ENCODE measurements at regions not wholly inside any gene's neighbourhood (a gene's known extent, or its start where the extent isn't known, plus 50 kb on each side); places are given as distances from the start of the nearest gene placed in this dataset.
A peak's percentile ranks its signal among the peaks of the same experiment; 100 is the strongest.
"Not testable (repeated sequence)": the region's sequence is repeated elsewhere in the genome, so short reads cannot be mapped to it uniquely, and the experiment has no call there.

- DNase-seq: no peak
These were observed 80.8 kb downstream of the C21orf91 start for GRCh38 chr21:17738176-17738953.

DNA sequence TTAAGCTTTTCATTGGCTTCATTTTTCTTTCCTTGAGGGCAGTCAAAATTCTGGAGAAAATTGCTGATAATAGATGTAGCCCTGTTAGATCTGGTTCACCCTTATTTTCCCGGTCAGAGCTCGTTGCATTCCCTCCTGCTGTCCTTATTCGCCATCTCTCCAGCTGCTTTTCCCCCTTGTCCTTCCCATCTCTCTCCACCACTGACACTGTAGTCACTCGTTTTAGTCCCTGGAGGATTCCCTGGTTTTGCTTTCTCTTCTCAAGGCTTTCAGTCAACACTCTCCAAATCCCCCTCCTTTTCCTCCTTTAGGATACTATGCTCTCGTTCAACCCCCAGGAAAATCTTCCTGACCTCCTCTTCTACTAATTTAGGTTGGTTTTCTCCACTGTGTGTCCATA, 83.1 kb downstream of the C21orf91 start:
- no peak for DNase-seq

DNA sequence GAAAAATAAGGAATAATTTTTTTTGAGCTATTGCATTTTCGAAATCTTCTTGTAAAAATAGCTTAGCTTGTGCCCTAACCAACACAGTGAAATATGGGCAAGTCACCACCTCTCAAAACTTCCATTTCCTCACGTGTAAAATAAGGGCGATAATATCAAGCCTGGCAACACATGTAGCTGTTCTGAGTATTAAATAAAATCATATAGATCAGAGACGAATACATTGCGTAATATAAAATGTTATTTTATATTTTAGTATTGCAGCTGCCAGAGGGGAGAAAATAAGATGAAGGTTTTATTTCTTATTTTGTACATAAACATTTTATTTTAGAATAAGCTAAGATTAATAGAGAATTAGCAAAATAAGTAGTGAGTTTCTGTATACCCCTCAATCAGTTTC, 85.9 kb downstream of the C21orf91 start:
- no peak for DNase-seq

DNA sequence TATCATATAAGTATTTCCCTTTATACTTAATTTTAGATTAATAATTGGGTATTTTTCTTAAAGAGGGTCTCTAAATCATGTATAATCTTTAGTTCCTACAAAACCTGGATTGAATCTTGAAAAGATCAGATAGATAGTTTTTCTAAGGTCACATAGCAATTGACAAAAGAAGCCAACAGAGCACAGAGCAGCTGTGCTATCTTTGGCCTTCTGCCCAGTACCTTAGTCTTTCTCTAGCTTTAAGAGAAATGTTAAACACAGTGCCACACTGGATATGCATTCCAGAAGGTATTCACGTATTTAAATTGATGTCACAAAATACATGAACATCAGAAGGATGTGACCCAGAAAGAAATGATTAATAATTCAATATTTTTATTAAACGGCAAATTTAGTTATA, 86.8 kb downstream of the C21orf91 start:
- no peak for DNase-seq

- no peak for DNase-seq
These were observed 87.6 kb downstream of the C21orf91 start for GRCh38 chr21:17731554-17731953.

GRCh38 chr21:17730782-17731181, 88.4 kb downstream of the C21orf91 start:
- no peak for DNase-seq

GRCh38 chr21:17729455-17729854, 89.7 kb downstream of the C21orf91 start:
- DNase-seq: no peak

DNA sequence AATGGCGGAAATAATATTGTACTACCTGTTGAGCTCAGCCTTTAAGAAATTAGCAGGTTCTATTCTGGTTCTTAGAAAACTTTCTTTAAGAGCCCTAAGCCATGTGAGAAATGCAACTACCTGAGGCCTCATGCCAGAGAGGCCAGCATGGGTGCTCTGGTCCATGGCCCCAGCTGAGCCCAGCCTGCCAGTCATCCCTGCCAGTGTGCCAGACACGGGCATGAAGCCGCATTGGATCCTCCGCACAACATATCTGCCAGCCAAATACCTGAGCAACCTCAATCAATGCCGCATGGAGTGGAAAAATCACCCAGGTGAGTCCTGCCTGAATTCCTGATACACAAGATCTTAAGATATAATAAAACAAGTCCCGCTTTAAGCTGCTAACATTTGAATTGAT, 91.8 kb downstream of the C21orf91 start:
- DNase-seq: no peak

DNA sequence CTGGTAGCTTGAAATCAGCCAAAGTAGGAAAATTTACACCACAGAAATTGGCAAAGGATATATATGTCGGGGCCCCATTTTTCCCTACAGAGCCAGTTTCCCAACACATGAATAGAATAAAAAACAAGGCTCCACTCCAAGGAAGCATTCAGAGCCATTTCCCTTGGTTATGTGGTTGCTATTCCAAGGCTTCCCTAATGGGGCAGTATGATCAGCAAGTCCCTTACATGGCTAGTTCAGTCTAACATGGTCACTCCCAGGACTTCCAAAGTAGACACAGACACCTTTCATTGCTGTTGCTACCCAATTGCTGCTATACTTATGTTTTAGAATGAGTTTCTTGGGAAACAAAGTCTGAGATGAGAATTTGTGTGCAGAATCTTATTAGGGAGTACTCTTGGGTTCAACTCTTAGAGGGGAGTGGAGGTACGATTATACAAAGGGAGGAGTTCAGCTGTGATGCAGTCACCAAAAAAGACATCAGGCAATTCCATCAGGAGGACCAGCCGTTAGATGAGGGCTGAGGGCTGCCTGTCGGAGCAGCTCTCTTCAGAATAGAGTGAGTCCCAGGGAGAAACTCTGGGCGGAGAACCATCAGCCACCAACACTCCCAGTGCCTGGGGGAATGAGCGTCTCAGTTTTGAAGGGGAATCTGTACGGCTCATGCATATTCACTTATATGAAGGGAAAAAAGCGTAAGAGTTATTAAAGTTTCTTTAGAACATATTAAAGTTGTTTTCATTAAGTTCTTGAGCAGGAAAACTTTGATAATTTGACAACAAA, 92.9 kb downstream of the C21orf91 start:
- DNase-seq: no peak

- no peak for DNase-seq
These were observed 93.8 kb downstream of the C21orf91 start for GRCh38 chr21:17725339-17725738.

DNA sequence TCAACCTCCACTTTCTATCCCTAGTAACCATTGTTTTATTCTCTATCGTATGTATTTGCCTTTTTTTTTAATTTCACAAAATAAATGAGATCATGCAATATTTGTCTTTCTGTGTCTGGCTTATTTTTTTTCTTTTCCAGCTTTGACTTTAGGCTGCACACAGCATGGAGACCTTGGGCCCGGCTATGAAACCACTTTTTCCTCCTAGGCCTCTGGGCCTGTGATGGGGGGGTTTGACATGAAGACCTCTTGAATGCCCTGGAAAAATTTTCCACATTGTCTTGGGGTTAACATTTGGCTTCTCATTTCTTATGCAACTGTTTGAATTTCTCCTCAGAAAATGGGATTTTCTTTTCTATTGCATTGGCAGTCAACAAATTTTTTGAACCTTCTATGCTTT, 100.2 kb upstream of the BTG3 start:
- DNase-seq: no peak

DNA sequence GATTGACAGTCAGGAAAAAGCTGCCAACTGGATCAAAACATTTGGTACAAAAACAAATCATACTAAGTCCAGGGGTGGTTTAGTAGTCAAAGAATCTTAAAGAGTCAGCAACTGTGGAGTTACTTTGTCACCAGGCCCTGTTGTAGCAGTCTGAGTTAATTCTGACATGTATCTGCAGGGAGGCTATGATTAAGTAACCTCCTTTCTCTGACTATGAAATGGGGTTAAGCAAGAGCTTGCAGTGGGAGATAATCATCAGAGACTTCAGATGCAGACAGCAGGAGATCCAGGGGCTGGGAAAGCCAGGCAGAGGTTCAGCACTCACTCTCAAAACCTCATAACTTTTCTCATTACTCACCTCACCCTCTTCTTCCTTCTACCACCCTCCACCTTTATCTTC, 99.2 kb upstream of the BTG3 start:
- no peak for DNase-seq

- DNase-seq: no peak
These were observed 96.5 kb upstream of the BTG3 start for GRCh38 chr21:17709266-17709611.

- no peak for DNase-seq
These were observed 96.0 kb upstream of the BTG3 start for GRCh38 chr21:17708522-17709265.

GRCh38 chr21:17699524-17700189, 87.0 kb upstream of the BTG3 start:
- DNase-seq: no peak

- DNase-seq: no peak
These were observed 84.8 kb upstream of the BTG3 start for GRCh38 chr21:17697473-17697872.

- DNase-seq: not testable (repeated sequence)
These were observed 81.7 kb upstream of the BTG3 start for GRCh38 chr21:17694416-17694815.

GRCh38 chr21:17693801-17694200, 81.1 kb upstream of the BTG3 start:
- DNase-seq: no peak

DNA sequence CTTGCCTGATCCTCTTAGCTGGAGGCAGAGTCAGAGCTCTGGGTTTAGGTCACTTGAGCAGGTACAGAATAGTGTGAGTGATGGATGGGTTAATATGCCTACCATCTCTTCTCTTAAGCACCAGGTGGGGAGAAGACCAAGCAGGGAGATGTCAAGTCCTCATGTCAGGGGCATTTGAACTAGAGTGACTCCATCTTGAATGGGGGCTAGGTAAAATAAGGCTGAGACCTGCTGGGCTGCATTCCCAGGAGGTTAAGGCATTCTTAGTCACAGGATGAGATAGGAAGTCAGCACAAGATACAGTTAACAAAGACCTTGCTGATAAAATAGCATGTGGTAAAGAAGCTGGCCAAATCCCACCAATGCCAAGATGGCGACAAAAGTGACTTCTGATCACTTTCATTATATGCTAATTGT, 77.4 kb upstream of the BTG3 start:
- DNase-seq: no peak

DNA sequence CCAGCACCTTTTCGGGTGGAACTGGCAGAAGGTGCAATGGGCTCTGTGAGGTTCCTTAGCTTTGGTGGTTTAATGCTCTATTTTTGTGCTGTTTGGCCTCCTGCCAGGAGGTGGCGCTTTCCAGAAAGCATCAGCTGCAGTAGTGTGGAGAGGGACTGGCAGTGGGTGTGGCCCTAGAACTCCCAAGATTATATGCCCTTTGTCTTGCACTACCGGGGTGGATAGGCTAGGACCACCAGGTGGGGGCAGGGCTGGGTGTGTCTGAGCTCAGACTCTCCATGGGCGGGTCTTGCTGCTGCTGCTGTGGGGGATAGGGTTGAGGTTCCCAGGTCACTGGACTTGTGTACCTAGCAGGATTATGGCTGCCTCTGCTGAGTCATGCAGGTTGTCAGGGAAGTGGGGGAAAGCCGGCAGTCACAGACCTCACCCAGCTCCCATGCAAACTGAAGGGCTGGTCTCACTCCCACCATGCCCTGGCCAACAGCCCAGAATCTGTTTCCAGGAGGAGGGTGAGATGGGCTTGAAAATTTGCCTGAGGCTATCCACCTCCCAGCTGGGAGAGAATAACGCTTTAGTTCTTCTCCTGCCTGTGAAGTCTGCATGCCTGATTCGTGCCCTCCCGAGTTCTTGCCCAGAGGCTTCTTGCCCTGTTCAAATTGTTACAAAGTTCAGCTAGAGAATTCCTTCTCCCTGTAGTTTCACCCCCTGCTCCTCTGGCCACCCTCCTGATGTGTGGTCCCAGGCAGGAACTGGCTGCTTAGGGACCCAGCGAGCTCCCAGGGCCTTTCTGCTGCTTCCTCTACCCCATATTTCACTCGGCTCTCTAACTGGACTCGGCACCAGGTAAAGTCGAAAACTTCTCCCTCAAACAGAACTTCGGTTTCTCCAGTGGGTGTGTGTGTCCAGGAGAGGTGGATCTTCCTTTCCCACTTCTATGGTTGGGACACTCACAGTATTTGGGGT, 76.5 kb upstream of the BTG3 start:
- no peak for DNase-seq

DNA sequence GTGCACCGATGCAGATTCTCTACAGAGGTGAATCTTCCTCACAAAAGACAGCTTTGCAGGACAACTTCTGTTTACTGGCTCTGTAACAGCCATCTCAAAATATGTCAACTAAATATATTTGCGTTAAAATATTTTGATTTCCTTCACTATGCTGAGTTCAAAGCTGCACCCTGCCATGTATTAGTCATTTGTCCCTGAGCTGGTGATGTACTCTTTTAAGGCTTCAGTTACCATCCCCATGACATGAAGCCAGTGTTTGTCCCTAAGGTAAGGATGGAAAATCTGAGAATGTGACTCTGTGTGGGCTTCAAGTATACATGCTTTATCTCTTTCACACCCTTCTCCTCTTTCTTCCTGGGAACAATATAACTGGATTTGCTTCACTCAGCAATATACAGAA, 70.2 kb upstream of the BTG3 start:
- no peak for DNase-seq

DNA sequence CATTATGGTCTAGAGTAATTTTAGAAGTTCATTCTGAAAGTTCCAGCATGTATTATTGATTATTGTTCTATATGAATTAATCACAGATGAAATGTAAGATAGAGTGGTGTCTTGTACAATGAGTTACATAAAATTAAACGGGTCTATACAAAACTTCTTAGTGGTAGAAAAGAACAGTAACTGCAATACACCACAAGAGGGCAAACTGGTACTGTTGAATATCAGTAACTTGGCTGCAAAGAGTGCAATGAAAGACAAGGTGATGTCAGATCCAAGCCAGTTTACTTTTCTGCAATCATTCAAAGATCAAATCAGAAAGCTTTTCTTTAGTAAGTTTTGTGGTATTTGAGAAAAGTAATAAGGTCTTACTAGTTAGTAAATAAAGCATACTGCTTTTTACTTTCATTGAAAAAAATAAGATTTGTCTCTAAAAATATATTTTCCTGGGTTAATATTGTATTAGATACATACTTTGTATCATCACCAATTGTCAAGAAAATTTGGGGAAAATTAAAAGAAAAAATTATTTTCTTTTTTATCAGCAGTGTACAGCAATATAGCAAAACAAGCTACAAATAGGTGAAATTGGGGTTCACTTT, 66.4 kb upstream of the BTG3 start:
- peak; percentile 79 for DNase-seq

Measured in NCI-H1694 treated with DMSO at 0.1 percent for 48 hours (cell line).